Limb (tissue), 2 donors: ENCODE measurements at regions not wholly inside any gene's neighbourhood (a gene's known extent, or its start where the extent isn't known, plus 50 kb on each side); places are given as distances from the start of the nearest gene placed in this dataset.
"Not testable (repeated sequence)": the region's sequence is repeated elsewhere in the genome, so short reads cannot be mapped to it uniquely, and the experiment has no call there.

Experiments
- DNase-seq, 2 donors: peaks; one replicate each; pipeline ENCODE4 v3.0.0-alpha.2; 2016; ENCODE audit errors: extremely low spot score in 2 of 2

DNA sequence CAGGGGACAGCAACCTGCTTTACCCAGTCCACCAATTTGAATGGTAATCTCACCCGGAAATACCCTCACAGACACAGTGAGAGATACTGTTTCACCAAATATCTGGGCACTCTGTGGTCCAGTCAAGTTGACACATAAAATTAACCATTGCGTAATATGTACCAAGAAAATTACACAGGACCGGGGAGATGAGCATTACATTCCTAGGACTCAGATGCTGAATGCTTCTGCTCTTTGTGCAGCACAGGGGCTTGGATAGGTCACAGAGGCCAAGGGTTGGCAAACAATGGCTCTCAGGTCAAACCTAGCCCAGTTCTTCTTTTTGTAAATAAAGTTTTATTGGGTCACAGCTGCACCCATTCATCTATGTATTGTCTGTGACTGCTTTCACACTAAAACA lies 557.2 kb downstream of the MN1 start:
- no peak for DNase-seq

DNA sequence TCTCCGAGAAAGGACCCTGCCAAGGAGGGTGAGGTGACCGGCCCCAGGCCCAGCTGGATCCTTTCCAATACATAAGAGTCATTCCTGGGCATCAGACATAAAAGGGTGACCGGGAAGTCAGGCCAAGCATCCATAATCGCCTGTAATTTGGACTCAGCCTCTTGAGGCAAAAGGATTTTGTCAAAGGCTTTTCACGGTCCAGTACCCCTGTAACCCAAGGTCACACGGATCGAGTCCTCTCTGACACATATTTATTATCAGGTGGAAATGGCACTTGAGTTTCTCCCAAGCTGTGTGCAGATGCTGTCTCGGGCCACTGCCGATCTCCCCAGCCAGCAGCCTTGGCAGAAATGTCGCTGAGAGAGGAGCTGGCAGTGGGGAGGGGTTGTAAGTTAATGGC lies 556.5 kb downstream of the MN1 start:
- DNase-seq: no peak

DNA sequence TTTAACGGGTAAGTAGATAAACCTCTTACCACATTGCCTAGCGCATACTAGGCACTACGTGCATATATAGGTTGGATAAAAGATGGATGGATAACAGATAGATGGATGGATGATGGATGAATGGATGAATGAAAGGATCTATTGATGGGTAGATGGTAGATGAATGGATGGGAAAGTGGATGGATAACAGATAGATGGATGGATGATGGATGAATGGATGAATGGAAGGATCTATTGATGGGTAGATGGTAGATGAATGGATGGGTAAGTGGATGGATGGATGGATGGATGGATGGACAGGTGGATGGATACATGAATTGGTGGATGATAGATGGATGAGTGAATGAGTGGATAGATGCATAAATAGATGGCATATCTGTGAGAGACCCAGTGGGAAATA lies 555.0 kb downstream of the MN1 start:
- DNase-seq: no peak

DNA sequence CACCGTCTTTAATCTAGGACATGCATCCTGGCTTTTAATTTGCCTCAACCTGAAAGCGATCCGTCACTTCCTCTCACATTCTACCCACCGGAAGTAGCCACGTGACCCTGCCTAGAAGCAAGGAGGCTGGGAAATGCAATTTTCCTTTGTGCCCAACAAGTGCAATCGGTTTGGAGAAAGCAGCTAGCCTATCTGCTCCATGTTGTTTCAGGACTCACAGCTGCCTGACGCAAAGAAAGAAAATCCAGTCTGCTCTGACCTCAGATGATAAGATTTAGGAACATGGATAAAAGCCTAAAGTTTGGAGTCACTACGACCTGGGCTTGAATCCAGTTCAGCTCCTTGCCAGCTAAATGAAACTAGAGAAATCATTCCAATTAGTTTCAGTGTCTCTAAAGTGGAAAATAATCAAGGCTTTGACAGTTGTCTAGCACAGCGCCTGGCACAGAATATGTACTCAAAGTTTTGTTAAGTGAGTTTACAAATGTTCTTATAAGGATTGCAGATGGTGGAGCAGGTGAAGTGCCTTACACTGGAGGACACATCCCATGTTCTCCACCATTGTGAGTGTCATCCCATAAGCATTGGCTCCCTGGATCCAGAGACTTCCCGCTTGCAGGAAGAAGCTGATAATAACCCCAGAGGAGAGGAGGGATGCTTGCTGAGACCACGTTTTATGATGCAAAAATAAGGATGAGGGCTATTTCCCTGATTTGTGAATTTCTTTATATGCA lies 553.7 kb downstream of the MN1 start:
- DNase-seq: peak in 1 of 2 donors; percentile 29

- no peak for DNase-seq
Measured at GRCh38 chr22:27250418-27250817, 551.1 kb downstream of the MN1 start.

- DNase-seq: no peak
Measured at GRCh38 chr22:27250886-27251285, 550.7 kb downstream of the MN1 start.

DNA sequence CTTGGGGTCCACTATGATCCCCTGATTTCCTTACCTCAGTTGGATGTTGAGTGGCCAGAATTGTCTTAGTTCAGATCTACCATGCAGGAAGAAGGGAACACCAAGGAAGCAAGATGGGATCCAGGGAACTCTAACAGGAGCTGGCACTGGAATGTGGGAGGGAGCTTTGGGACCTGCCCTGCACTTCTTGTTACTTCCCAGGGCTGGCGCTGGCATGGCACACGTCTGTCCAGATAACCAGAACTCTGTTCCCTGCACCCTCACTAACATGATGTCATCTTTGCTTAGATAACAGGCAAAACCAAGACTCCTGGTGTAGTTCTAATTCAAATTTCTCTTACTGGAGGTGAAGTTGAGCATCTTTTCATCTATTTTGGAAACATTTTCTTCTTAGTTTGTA lies 550.0 kb downstream of the MN1 start:
- no peak for DNase-seq

- no peak for DNase-seq
Measured at GRCh38 chr22:27252282-27253049, 549.1 kb downstream of the MN1 start.

- DNase-seq: peak in 1 of 2 donors; percentile 37
Measured at GRCh38 chr22:27253108-27253902, 548.3 kb downstream of the MN1 start.

DNA sequence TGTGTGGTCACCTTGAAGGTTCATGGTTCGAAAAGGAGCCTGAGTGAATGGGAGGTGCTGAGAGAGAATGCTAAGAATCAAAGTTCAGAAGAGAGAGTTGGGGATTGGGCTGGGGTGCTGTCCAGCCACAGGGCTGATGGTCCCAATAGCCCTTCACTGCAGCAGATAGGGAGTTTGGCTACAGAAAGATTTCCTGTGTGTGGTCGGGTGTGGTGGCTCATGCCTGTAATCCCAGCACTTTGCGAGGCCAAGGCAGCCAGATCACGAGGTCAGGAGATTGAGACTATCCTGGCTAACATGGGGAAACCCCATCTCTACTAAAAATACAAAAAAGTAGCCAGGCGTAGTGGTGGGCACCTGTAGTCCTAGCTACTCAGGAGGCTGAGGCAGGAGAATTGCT lies 547.5 kb downstream of the MN1 start:
- DNase-seq: not testable (repeated sequence)

GRCh38 chr22:27255580-27255979 lies 546.0 kb downstream of the MN1 start:
- no peak for DNase-seq

- DNase-seq: no peak
Measured at GRCh38 chr22:27257987-27258386, 543.6 kb downstream of the MN1 start.

DNA sequence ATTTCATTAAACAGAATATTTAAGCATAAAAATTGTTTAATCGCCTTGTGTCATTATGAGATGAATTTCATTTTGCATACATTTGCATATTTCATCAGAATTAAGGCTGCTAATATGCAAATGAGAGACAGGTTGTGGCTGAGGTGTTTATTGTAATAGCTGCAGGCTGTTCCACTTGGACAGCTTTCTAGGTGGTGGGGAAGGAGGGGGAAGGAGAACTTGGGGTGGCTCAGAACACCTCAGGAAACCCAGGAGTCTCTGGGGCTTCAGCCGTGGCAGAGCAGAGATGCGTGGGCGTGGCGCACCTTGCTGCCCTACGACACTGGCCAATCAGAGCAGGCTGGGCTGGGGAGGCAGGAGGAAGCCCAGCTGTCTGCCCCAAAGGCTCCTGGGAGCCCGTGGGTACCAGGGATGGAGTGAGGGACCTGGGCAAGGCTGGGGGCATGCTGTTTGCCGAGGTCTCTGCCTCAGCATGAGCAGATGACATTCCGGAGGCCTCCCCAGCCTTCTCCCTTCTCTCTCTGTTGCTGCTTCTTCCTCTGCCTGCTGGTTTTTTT lies 542.9 kb downstream of the MN1 start:
- DNase-seq: no peak

DNA sequence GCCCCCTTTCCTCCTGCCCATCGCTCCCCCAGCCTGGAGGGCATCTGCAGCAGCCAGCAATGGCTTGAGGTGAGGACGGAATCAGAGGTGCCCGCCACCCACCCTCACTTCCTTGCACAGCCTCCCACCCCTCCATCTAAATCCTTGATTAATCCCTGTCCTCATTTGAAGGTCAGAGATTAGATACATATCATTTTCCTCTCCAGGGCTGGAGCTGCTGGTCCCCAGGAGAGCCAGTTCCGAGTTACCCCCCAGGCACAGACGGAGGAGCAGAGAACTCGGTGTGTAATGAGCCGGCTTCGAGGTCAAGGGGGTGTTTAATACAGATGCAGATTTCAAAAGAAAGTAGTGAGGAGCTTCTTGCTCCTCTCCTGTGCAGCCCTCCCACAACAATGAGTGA lies 542.1 kb downstream of the MN1 start:
- no peak for DNase-seq

- peak in 1 of 2 donors; percentile 54 for DNase-seq
Measured at GRCh38 chr22:27260087-27260698, 541.4 kb downstream of the MN1 start.

- peak in 1 of 2 donors; percentile 61 for DNase-seq
Measured at GRCh38 chr22:27262361-27262760, 539.2 kb downstream of the MN1 start.

DNA sequence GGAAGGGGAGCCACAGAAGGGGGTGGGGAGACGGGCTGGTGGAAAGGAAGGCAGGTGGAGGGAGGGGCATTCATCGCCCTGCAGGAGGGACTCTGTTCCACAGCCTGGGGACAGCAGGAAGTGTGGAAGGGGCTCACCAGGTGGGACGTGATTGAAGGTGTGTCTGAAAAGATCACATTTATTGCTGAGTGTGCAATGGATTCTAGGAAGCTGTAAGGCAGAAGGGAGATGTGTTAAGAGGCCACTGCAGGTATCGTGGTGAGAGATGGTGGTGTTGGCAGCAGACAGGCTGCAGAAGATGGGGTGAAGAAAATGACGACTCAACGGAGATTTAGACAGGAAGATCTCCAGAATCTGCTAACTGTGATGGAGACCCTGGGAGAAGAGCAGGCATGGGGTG lies 537.4 kb downstream of the MN1 start:
- DNase-seq: no peak

DNA sequence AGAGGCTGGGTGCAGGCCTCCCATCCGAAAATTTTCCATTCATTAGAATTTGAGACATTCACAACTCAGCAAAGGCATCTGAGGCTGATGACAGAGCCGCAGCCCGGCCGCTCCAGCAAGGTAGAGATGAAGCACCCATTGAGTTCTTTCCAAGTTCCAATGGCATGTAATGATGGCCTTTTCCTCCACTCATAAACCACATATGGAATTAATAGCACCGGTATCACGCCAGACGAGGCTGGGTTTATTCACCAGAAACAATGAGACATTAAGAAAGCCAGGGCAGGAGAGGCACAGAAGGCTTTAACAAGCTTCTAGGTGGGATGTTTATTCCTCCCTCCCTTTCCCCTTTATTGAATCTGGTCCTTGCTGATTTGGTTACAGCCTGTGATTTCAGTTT lies 534.4 kb downstream of the MN1 start:
- no peak for DNase-seq

DNA sequence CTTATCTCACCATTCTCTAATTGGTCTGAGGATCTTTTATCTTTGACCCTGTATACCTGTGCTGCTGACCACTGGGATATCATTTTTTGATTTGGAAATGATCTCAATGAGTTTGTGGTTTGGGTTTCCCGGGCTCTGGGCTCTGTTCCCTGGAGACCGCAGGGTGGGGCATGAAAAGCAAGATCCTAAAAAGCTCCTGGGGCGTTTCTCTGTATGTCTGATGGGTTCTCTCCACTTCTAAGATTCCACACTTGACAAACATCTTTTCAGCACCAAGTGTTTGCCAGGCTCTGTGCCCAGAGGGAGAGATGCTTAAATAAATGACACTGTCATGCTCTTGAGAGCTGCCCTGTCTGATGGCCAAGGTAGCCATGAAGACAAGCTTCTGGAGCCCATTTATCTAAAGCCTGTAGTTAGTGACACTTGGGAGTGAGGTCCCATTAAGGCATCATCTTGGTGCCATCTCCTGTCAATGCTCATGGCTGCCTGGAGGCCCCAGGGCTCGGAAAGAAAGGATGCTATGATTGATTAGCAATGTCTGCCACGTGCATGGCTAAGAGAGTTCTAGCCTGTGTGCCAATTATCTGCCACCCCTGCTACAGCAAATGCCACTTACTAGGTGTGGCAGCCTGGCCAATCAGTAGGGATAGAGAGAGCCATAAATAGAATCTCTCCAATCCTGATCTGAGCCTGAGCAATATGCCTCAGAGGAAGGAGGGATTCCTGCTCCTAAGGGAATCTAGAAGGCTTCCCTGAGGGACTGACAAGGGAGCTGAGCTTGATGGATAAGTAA lies 531.6 kb downstream of the MN1 start:
- DNase-seq: no peak

DNA sequence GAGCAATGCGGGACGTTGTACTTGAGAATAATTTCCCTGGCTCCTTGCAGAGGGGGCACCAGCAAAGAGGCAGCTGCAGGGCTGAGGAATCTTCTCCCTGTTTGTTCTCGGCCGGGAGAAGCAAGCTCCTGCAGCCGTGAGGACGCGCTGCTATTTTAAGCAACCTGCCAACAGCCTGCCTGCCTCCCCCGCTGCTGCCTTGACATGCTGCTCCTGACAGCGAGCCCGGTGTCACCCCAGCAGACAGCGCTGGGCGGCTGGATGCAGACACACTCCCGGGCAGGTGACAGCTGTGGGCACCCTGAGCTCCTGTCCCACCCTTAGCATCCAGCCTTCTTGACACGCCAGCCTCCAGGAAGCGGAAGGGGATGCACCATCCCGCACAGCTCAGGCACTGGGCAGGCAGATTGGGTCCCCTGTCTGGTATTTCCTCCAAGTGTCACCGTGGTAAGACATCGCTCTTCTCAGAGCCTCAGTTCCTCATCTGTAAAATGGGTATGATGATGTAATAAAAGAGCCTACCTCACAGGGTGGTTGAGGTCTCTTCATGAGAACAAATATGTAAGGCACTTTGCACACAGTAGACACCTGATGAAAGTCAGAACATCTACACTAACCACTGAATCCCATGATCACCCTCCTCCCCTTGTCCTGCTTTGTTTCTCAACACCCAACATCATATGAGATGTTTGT lies 530.6 kb downstream of the MN1 start:
- DNase-seq: no peak
